ENCODE measurements at regions not wholly inside any gene's neighbourhood (a gene's known extent, or its start where the extent isn't known, plus 50 kb on each side); places are given as distances from the start of the nearest gene placed in this dataset.

- DNase-seq (ENCODE audit: low spot score), result no peak
Measured at GRCh38 chr2:162967147-162967546, 128.6 kb upstream of the KCNH7 start.

- DNase-seq (ENCODE audit: low spot score), result no peak
Measured at GRCh38 chr2:162965191-162965590, 126.6 kb upstream of the KCNH7 start.

- no peak for DNase-seq (ENCODE audit: low spot score)
Measured at GRCh38 chr2:162964513-162964912, 125.9 kb upstream of the KCNH7 start.

- no peak for DNase-seq (ENCODE audit: low spot score)
Measured at GRCh38 chr2:162963156-162963555, 124.6 kb upstream of the KCNH7 start.

- DNase-seq (ENCODE audit: low spot score), result no peak
Measured at GRCh38 chr2:162945785-162946184, 107.2 kb upstream of the KCNH7 start.

- DNase-seq (ENCODE audit: low spot score), result no peak
Measured at GRCh38 chr2:162938387-162938786, 99.8 kb upstream of the KCNH7 start.

GRCh38 chr2:162934191-162934590 lies 95.6 kb upstream of the KCNH7 start:
- no peak for DNase-seq (ENCODE audit: low spot score)

- no peak for DNase-seq (ENCODE audit: low spot score)
Measured at GRCh38 chr2:162932416-162932815, 93.8 kb upstream of the KCNH7 start.

GRCh38 chr2:162929571-162929970 lies 91.0 kb upstream of the KCNH7 start:
- DNase-seq (ENCODE audit: low spot score), result no peak

- DNase-seq (ENCODE audit: low spot score), result no peak
Measured at GRCh38 chr2:162928356-162928755, 89.8 kb upstream of the KCNH7 start.

GRCh38 chr2:162926907-162927306 lies 88.3 kb upstream of the KCNH7 start:
- no peak for DNase-seq (ENCODE audit: low spot score)

- no peak for DNase-seq (ENCODE audit: low spot score)
Measured at GRCh38 chr2:162926501-162926900, 87.9 kb upstream of the KCNH7 start.

GRCh38 chr2:162925595-162925994 lies 87.0 kb upstream of the KCNH7 start:
- DNase-seq (ENCODE audit: low spot score), result no peak

GRCh38 chr2:162919111-162919510 lies 80.5 kb upstream of the KCNH7 start:
- DNase-seq (ENCODE audit: low spot score), result no peak

GRCh38 chr2:162917626-162918025 lies 79.1 kb upstream of the KCNH7 start:
- DNase-seq (ENCODE audit: low spot score), result no peak

- no peak for DNase-seq (ENCODE audit: low spot score)
Measured at GRCh38 chr2:162916286-162916801, 77.8 kb upstream of the KCNH7 start.

GRCh38 chr2:162915858-162916257 lies 77.3 kb upstream of the KCNH7 start:
- DNase-seq (ENCODE audit: low spot score), result no peak

GRCh38 chr2:162914161-162914560 lies 75.6 kb upstream of the KCNH7 start:
- DNase-seq (ENCODE audit: low spot score), result no peak

GRCh38 chr2:162912787-162913186 lies 74.2 kb upstream of the KCNH7 start:
- no peak for DNase-seq (ENCODE audit: low spot score)

GRCh38 chr2:162908567-162908966 lies 70.0 kb upstream of the KCNH7 start:
- DNase-seq (ENCODE audit: low spot score), result no peak

GRCh38 chr2:162890690-162891311 lies 52.2 kb upstream of the KCNH7 start:
- peak; percentile 72 for DNase-seq (ENCODE audit: low spot score)

GRCh38 chr2:162888652-162889051 lies 50.1 kb upstream of the KCNH7 start:
- peak; percentile 7 for DNase-seq (ENCODE audit: low spot score)

Measured in HT-29 (cell line).